ENCODE measurements at regions not wholly inside any gene's neighbourhood (a gene's known extent, or its start where the extent isn't known, plus 50 kb on each side); places are given as distances from the start of the nearest gene placed in this dataset.
"Not testable (repeated sequence)": the region's sequence is repeated elsewhere in the genome, so short reads cannot be mapped to it uniquely, and the experiment has no call there.

DNA sequence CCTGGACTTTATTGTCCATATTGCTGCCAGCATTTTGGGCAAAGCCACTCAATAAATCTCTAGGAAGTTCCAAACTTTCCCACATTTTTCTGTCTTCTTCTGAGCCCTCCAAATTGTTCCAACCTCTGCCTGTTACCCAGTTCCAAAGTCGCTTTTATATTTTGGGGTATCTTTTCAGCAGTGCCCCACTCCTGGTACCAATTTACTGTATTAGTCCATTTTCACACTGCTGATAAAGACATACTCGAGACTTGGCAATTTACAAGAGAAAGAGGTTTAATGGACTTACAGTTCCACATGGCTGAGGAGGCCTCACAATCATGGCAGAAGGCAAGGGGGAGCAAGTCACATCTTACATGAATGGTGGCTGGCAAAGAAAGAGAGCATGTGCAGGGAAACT is 53.4 kb downstream of the AHSP start:
- H3K27ac Mint-ChIP-seq, DNase-seq, H3K4me3 Mint-ChIP-seq: not testable (repeated sequence)
- Mint-ChIP-seq H3K9me3 (peaks cover 8 to 37% (median 20%) of the 10 kb centered on the region in 6 donors), H3K27me3 (ENCODE audit: low read depth in 3 of 3) (peaks cover 3 to 12% (median 8%) of the 10 kb centered on the region in 3 donors), H3K4me1 (peaks cover 8 to 11% of the 10 kb centered on the region in 2 donors), H3K36me3 (peaks cover 8 to 19% (median 11%) of the 10 kb centered on the region in 3 donors)

DNA sequence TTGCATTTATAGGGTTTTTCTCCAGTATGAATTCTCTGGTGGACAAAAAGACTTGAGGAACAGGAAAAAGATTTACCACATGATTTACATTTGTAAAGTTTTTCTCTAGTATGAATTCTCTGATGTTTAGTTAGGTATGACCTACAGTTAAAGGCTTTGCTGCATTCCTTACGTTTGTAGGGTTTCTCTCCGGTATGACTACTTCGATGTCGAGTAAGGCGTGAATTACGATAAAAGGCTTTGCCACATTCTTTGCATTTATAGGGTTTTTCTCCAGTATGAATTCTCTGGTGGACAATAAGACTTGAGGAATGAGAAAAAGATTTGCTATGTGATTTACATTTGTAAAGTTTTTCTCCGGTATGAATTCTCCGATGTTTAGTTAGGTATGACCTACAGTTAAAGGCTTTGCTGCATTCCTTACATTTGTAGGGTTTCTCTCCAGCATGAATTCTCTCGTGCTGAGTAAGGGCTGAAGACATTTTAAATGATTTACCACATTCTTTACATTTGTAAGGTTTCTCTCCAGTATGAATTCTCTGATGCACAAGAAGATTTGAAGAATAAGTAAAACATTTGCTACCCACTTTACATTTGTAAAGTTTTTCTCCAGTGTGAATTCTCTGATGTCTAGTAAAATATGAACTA is 74.2 kb downstream of the AHSP start:
- DNase-seq; H3K27ac Mint-ChIP-seq; H3K4me1 Mint-ChIP-seq; H3K27me3 Mint-ChIP-seq (ENCODE audit: low read depth in 3 of 3); H3K4me3 Mint-ChIP-seq: not testable (repeated sequence)
- peaks cover 6 to 17% (median 12%) of the 10 kb centered on the region in 3 donors for H3K36me3 Mint-ChIP-seq
- peaks cover 35 to 77% (median 70%) of the 10 kb centered on the region in 6 donors for H3K9me3 Mint-ChIP-seq

DNA sequence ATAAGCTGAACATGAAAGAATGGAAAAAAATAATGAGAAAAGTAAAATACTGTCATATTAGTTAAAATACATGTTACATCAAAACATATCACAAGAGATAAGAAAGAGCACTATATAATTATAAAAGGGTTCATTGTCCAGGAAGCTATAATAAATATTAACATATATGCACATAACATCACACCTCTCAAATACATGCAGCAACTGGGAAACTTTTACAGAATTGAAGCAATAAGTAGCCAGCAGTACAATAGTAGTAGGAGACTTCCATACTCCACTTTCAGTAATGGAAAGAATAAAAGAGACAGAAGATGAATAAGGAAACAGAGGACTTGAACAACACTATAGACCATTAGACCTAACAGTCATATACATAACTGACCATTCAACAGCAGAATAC is 90.4 kb downstream of the AHSP start:
- peaks cover 0 to 14% (median 6%) of the 10 kb centered on the region in 6 donors for H3K9me3 Mint-ChIP-seq
- H3K36me3 Mint-ChIP-seq, result no peaks in the 10 kb centered on the region
- H3K27ac Mint-ChIP-seq, result no peak overlapping the region
- no peak overlapping the region for H3K4me3 Mint-ChIP-seq
- DNase-seq, result no peak
- peaks cover 3 to 11% (median 8%) of the 10 kb centered on the region in 3 donors for H3K27me3 Mint-ChIP-seq (ENCODE audit: low read depth in 3 of 3)
- no peaks in the 10 kb centered on the region for H3K4me1 Mint-ChIP-seq

DNA sequence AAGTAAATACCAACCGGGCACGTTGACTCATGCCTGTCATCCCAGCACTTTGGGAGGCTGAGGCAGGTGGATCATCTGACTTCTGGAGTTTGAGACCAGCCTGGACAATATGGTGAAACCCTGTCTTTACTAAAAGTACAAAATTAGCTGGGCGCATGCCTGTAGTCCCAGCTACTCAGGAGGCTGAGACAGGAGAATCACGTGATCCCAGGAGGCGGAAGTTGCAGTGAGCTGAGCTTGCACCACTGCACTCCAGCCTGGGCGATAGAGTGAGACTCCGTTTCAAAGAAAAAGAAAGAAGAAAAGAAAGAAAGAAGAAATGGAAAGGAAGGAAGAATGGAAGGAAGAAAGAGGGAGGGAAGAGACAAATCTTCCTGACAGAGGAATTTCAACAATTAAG is 108.7 kb downstream of the AHSP start:
- DNase-seq, result no peak
- Mint-ChIP-seq H3K9me3 (peaks cover 0 to 5% (median 0%) of the 10 kb centered on the region in 6 donors), H3K4me3 (no peak overlapping the region), H3K4me1 (no peaks in the 10 kb centered on the region), H3K27ac (no peak overlapping the region), H3K36me3 (no peaks in the 10 kb centered on the region), H3K27me3 (ENCODE audit: low read depth in 3 of 3) (peaks cover 2 to 7% (median 7%) of the 10 kb centered on the region in 3 donors)

DNA sequence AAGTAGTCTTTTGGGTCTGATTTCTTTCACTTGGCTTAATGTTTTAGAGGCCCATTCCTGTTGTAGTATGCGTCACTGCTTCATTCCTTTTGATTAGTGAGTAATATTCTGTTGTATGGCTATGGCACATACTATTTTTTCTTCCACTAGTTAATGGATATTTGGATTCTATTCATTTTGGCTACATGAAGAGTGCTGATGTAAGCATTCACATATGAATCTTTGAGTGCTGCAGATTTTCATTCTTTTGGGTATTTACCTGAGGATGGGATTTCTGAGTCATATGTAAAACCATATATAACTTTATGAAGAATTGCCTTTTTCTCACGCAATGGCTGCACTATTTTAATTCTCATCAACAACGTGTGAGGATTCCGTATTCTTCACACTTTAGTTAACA is 113.6 kb downstream of the AHSP start:
- H3K4me3 Mint-ChIP-seq, result no peak overlapping the region
- no peak overlapping the region for H3K27ac Mint-ChIP-seq
- no peaks in the 10 kb centered on the region for H3K36me3 Mint-ChIP-seq
- no peaks in the 10 kb centered on the region for H3K4me1 Mint-ChIP-seq
- no peak for DNase-seq
- peaks cover 2 to 9% (median 5%) of the 10 kb centered on the region in 3 donors for H3K27me3 Mint-ChIP-seq (ENCODE audit: low read depth in 3 of 3)
- H3K9me3 Mint-ChIP-seq, result peaks cover 0 to 4% (median 0%) of the 10 kb centered on the region in 6 donors

DNA sequence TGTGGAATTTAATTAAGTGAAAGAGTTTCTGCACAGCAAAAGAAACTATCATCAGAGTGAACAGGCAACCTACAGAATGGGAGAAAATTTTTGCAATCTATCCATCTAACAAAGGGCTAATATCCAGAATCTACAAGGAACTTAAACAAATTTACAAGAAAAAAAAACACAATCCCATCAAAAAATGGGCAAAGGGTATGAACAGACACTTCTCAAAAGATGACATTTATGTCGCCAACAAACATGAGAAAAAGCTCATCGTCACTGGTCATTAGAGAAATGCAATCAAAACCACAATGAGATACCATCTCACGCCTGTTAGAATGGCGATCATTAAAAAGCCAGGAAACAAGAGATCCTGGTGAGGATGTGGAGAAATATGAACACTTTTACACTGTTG is 128.0 kb downstream of the AHSP start:
- peaks cover 0 to 15% (median 7%) of the 10 kb centered on the region in 3 donors for H3K27me3 Mint-ChIP-seq (ENCODE audit: low read depth in 3 of 3)
- DNase-seq, H3K4me1 Mint-ChIP-seq, H3K36me3 Mint-ChIP-seq, H3K4me3 Mint-ChIP-seq, H3K27ac Mint-ChIP-seq: not testable (repeated sequence)
- peaks cover 5 to 14% (median 9%) of the 10 kb centered on the region in 6 donors for H3K9me3 Mint-ChIP-seq

DNA sequence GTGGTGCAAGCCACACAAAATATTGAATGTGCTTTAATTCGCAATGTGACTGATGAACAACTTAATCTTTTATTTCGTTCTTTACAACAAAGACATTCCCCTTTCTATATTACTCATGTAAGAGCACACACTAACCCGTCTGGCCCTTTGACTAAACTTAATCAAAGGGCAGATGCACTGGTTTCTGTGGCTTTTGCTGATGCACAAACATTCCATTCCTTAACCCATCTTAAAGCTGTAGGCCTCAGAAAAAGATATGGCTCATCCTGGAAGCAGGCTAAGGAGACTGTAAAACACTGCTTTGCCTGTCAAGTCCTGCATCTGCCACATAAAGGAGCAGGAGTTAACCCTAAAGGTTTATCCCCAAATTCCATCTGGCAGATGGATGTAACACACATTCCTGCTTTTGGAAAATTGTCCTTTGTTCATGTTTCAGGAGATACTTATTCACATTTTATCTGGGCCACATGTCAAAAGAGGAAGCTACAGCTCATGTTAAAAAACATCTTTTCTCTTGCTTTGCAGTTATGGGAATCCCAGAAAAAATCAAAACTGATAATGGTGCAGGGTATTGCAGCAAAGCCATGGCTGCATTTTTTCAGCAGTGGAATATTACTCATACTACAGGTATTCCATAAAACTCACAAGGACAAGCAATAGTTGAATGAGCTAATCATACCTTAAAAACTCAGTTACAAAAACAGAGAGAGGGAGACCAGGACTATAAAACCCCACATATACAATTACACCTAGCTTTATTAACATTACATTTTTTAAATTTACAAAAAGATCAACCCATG is 137.2 kb downstream of the AHSP start:
- H3K36me3 Mint-ChIP-seq, result peaks cover 0 to 4% (median 0%) of the 10 kb centered on the region in 3 donors
- H3K9me3 Mint-ChIP-seq, result peaks cover 0 to 25% (median 5%) of the 10 kb centered on the region in 6 donors
- no peak for DNase-seq
- no peak overlapping the region for H3K4me3 Mint-ChIP-seq
- H3K4me1 Mint-ChIP-seq, result no peaks in the 10 kb centered on the region
- peaks cover 2 to 30% (median 8%) of the 10 kb centered on the region in 3 donors for H3K27me3 Mint-ChIP-seq (ENCODE audit: low read depth in 3 of 3)
- no peak overlapping the region for H3K27ac Mint-ChIP-seq

DNA sequence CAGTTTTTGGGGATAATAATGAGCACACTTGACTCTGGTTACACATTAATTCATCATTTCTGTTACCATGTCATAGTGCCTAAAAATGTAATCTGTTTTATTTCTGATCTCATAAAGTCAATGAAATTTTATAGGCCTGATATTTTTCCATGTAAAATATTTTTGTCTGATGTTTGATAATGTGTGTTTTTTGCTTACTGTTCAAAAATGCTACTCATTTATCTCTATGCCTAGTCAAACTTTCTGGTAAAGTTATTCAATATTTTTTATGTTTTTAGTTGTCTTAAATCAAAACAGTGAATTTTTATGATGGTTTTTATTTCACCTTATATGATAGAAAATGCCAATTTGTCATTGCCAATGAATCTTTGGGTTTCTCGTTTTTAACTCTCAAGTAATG is 147.0 kb downstream of the AHSP start:
- Mint-ChIP-seq H3K4me3 (no peak overlapping the region), H3K27ac (no peak overlapping the region), H3K27me3 (ENCODE audit: low read depth in 3 of 3) (peaks cover 4 to 13% (median 13%) of the 10 kb centered on the region in 3 donors), H3K36me3 (no peaks in the 10 kb centered on the region), H3K9me3 (peaks cover 0 to 17% (median 3%) of the 10 kb centered on the region in 6 donors), H3K4me1 (peaks cover 5 to 10% of the 10 kb centered on the region in 2 donors)
- no peak for DNase-seq

DNA sequence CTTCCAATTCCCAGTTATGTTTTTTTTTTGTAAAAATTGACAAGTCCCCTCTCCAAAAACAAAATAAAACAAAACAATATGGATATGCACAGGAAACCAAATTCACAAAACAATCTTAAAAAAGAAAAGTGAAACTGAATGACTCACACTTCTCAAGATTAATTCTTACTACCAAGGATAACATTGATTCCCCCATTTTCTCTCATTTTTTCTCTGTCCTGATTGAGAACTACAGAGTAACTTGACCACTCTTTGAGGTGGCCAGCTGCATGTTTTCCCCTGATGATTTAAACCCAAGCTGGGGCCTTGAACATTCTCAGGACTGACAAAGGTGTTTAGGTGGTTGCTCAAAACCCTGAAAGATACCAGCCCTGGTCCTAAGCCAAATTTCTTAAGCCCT is 149.0 kb downstream of the AHSP start:
- Mint-ChIP-seq H3K27ac (no peak overlapping the region), H3K4me1 (peaks cover 5 to 10% of the 10 kb centered on the region in 2 donors), H3K4me3 (no peak overlapping the region), H3K27me3 (ENCODE audit: low read depth in 3 of 3) (peaks cover 3 to 13% (median 4%) of the 10 kb centered on the region in 3 donors), H3K36me3 (no peaks in the 10 kb centered on the region), H3K9me3 (no peaks in the 10 kb centered on the region)
- no peak for DNase-seq

DNA sequence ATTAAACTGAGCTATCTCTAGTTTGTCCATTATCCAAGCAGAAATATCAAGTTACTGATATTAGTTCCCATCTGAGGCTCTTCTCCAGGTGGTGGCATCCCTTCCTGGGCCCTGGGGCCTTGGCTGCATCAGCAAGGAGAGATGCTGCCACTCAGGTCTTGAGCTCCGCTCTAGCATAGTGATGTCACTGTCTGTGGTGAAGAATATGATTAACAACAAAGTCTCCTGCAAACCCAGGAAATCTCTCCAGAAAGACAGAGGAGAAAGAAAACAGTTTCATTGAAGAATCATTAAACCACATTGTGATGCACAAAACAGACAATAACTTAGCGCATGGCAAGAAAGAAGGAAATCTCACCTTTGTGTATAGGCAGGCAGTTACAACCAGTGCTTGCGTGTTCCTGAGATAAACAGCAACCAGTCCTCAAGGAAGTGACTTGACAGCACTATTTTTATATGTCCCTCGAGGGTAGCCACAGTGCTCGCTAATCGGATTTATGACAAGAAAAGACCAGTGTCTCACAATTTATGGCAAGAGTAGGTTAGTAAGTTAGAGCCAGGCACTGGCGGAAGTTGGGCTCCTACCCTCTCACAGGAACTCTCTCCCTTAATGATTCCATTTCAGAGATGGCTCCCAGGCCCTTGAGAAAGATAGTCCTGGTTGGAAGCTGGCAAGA is 151.1 kb downstream of the AHSP start:
- no peaks in the 10 kb centered on the region for H3K9me3 Mint-ChIP-seq
- H3K4me3 Mint-ChIP-seq, result no peak overlapping the region
- peaks cover 5 to 10% of the 10 kb centered on the region in 2 donors for H3K4me1 Mint-ChIP-seq
- no peak overlapping the region for H3K27ac Mint-ChIP-seq
- H3K36me3 Mint-ChIP-seq, result no peaks in the 10 kb centered on the region
- peaks cover 2 to 8% (median 5%) of the 10 kb centered on the region in 3 donors for H3K27me3 Mint-ChIP-seq (ENCODE audit: low read depth in 3 of 3)
- no peak for DNase-seq

DNA sequence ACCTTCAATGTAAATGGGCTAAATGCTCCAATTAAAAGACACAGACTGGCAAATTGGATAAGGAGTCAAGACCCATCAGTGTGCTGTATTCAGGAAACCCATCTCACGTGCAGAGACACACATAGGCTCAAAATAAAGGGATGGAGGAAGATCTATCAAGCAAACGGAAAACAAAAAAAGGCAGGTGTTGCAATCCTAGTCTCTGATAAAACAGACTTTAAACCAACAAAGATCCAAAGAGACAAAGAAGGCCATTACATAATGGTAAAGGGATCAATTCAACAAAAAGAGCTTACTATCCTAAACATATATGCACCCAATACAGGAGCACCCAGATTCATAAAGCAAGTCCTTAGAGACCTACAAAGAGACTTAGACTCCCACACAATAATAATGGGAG is 161.6 kb downstream of the AHSP start:
- H3K9me3 Mint-ChIP-seq, H3K4me1 Mint-ChIP-seq, H3K27ac Mint-ChIP-seq, DNase-seq, H3K4me3 Mint-ChIP-seq, H3K36me3 Mint-ChIP-seq: not testable (repeated sequence)
- peaks cover 1 to 13% (median 9%) of the 10 kb centered on the region in 3 donors for H3K27me3 Mint-ChIP-seq (ENCODE audit: low read depth in 3 of 3)

DNA sequence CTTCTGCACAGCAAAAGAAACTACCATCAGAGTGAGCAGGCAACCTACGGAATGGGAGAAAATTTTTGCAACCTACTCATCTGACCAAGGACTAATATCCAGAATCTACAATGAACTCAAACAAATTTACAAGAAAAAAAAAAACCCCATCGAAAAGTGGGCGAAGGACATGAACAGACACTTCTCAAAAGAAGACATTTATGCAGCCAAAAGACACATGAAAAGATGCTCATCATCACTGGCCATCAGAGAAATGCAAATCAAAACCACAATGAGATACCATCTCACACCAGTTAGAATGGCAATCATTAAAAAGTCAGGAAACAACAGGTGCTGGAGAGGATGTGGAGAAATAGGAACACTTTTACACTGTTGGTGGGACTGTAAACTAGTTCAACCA is 164.6 kb downstream of the AHSP start:
- H3K27ac Mint-ChIP-seq; H3K9me3 Mint-ChIP-seq; H3K4me1 Mint-ChIP-seq; H3K27me3 Mint-ChIP-seq (ENCODE audit: low read depth in 3 of 3); H3K36me3 Mint-ChIP-seq; H3K4me3 Mint-ChIP-seq; DNase-seq: not testable (repeated sequence)

DNA sequence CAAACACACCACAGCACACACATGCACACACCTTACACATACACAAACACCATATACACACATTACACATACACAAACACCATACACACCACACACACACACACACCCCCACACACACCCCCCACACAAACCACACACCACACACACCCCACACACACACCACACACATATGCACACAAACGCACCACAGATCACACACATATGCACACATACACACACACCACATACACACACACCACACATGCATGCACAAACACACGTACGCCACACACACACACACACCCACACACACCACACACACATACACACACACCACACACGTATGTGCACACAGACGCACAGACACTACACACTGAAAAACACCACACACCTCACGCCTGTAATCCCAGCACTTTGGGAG is 166.0 kb downstream of the AHSP start:
- H3K9me3 Mint-ChIP-seq, result no peaks in the 10 kb centered on the region
- H3K4me1 Mint-ChIP-seq, result peaks cover 4 to 5% of the 10 kb centered on the region in 2 donors
- DNase-seq, result no peak
- H3K4me3 Mint-ChIP-seq, result no peak overlapping the region
- no peak overlapping the region for H3K27ac Mint-ChIP-seq
- H3K27me3 Mint-ChIP-seq (ENCODE audit: low read depth in 3 of 3), result peaks cover 1 to 4% (median 4%) of the 10 kb centered on the region in 3 donors
- H3K36me3 Mint-ChIP-seq, result peaks cover 0 to 3% (median 0%) of the 10 kb centered on the region in 3 donors

DNA sequence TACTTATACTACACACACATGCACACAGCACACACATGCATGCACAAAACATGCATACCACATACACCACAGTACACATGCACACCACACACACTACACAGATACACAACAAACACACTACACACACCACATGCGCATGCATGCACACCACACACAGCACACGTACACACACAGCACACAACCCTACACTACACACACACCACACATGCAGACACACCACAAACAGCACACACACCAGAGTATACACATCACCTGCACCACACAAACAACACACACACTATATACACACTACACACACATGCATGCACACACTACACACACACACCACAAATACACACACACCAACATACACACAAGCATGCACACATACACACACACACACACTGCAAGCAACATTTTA is 166.8 kb downstream of the AHSP start:
- Mint-ChIP-seq H3K4me3 (no peak overlapping the region), H3K9me3 (no peaks in the 10 kb centered on the region), H3K27me3 (ENCODE audit: low read depth in 3 of 3) (peaks cover 0 to 4% (median 4%) of the 10 kb centered on the region in 3 donors), H3K36me3 (peaks cover 0 to 3% (median 0%) of the 10 kb centered on the region in 3 donors), H3K27ac (no peak overlapping the region), H3K4me1 (peaks cover 4 to 5% of the 10 kb centered on the region in 2 donors)
- DNase-seq, result no peak
